HepG2 (cell line): ENCODE measurements at regions not wholly inside any gene's neighbourhood (a gene's known extent, or its start where the extent isn't known, plus 50 kb on each side); places are given as distances from the start of the nearest gene placed in this dataset.

Experiments used
- ARNT2 ChIP-seq: sonication (generic); formaldehyde crosslinking; IDR thresholded peaks from 2 replicates; pipeline ENCODE4 v1.8.0; 2022; ENCODE audit warnings: mild to moderate bottlenecking, low read depth, missing genetic modification reagents, moderate library complexity
- BORCS8-MEF2B ChIP-seq: sonication (generic); formaldehyde crosslinking; IDR thresholded peaks from 2 replicates; pipeline ENCODE4 v1.8.0; 2022; ENCODE audit warnings: mild to moderate bottlenecking, missing genetic modification reagents
- CBX1 ChIP-seq: IDR thresholded peaks from one replicate; pipeline ENCODE4 v1.6.1; 2016; ENCODE audit warnings: antibody characterized with exemption, low read depth
- GPBP1L1 ChIP-seq: sonication (generic); formaldehyde crosslinking; IDR thresholded peaks from 2 replicates; pipeline ENCODE4 v1.5.0; 2020; ENCODE audit warnings: mild to moderate bottlenecking, missing genetic modification reagents
- HNF1B ChIP-seq: sonication (generic); formaldehyde crosslinking; IDR thresholded peaks from 2 replicates; pipeline ENCODE4 v1.5.1; 2020; ENCODE audit warnings: mild to moderate bottlenecking, moderate library complexity, missing genetic modification reagents
- NCOA1 ChIP-seq: sonication (generic); formaldehyde crosslinking; IDR thresholded peaks from 2 replicates; pipeline ENCODE4 v1.9.0; 2021; ENCODE audit warnings: missing genetic modification reagents
- NFIB ChIP-seq: sonication (generic); formaldehyde crosslinking; IDR thresholded peaks from 2 replicates; pipeline ENCODE4 v1.9.0; 2021; ENCODE audit warnings: missing genetic modification reagents, mild to moderate bottlenecking, borderline replicate concordance
- NKX3-1 ChIP-seq: sonication (generic); formaldehyde crosslinking; IDR thresholded peaks from 2 replicates; pipeline ENCODE4 v1.5.0; 2020; ENCODE audit warnings: missing genetic modification reagents
- PAXIP1 ChIP-seq: sonication (generic); formaldehyde crosslinking; conservative IDR thresholded peaks from 2 replicates; pipeline ENCODE4 v1.4.0; 2020; ENCODE audit warnings: mild to moderate bottlenecking, missing genetic modification reagents, moderate library complexity
- REXO4 ChIP-seq: sonication (generic); formaldehyde crosslinking; IDR thresholded peaks from 2 replicates; pipeline ENCODE4 v1.8.0; 2022; ENCODE audit warnings: missing genetic modification reagents, mild to moderate bottlenecking, borderline replicate concordance
- RNF219 ChIP-seq: sonication (generic); formaldehyde crosslinking; IDR thresholded peaks from 2 replicates; pipeline ENCODE4 v1.5.0; 2020; ENCODE audit warnings: mild to moderate bottlenecking, missing genetic modification reagents
- RXRA ChIP-seq: sonication (generic); formaldehyde crosslinking; IDR thresholded peaks from 2 replicates; pipeline ENCODE4 v1.5.1; 2020; ENCODE audit warnings: missing genetic modification reagents
- TARDBP ChIP-seq: sonication (generic); formaldehyde crosslinking; IDR thresholded peaks from 2 replicates; pipeline ENCODE4 v1.8.0; 2022; ENCODE audit warnings: mild to moderate bottlenecking, missing genetic modification reagents
- TEAD3 ChIP-seq: optimal IDR thresholded peaks from 2 replicates; pipeline ENCODE3; 2016; ENCODE audit warnings: borderline replicate concordance
- ZBTB7A ChIP-seq: sonication (generic); formaldehyde crosslinking; IDR thresholded peaks from 2 replicates; pipeline ENCODE4 v1.8.0; 2022; ENCODE audit warnings: mild to moderate bottlenecking, missing genetic modification reagents
- ZFY ChIP-seq: sonication (generic); formaldehyde crosslinking; IDR thresholded peaks from 2 replicates; pipeline ENCODE4 v1.4.0; 2020; ENCODE audit warnings: missing genetic modification reagents
- ZNF24 ChIP-seq: fragments of 450-650 bp; IDR thresholded peaks from 2 replicates; pipeline ENCODE4 v1.6.1; 2017; ENCODE audit warnings: antibody characterized with exemption, mild to moderate bottlenecking
- ZNF558 ChIP-seq: sonication (generic); formaldehyde crosslinking; IDR thresholded peaks from 2 replicates; pipeline ENCODE4 v1.9.0; 2022; ENCODE audit warnings: mild to moderate bottlenecking, missing genetic modification reagents, borderline replicate concordance
- ZNF605 ChIP-seq: sonication (generic); formaldehyde crosslinking; IDR thresholded peaks from 2 replicates; pipeline ENCODE4 v1.8.0; 2022; ENCODE audit warnings: mild to moderate bottlenecking, missing genetic modification reagents
- ZNF777 ChIP-seq: sonication (generic); formaldehyde crosslinking; IDR thresholded peaks from 2 replicates; pipeline ENCODE4 v1.4.0; 2020; ENCODE audit warnings: missing genetic modification reagents

- TF ChIP-seq HNF1B (0 out of 2 replicates have a peak, but pooled peaks have one; percentile 65), RXRA (CRISPR knock-in tag) (peak; percentile 54), ZNF605 (peak; percentile 76), BORCS8-MEF2B (CRISPR knock-in tag) (peak; percentile 47; the same call in 1 of the 2 replicates), ARNT2 (no peak), CBX1 (no peak), PAXIP1 (no peak), NCOA1 (CRISPR knock-in tag) (no peak), ZNF24 (no peak), TARDBP (peak; percentile 83; the same call in 1 of the 2 replicates), RNF219 (no peak), ZNF777 (CRISPR knock-in tag) (peak; percentile 69), ZBTB7A (CRISPR knock-in tag) (peak; percentile 71; the same call in 1 of the 2 replicates), NFIB (CRISPR knock-in tag) (no peak), ZNF558 (CRISPR knock-in tag) (no peak), TEAD3 (CRISPR knock-in tag) (no peak), GPBP1L1 (no peak), REXO4 (CRISPR knock-in tag) (no peak), NKX3-1 (CRISPR knock-in tag) (no peak), ZFY (CRISPR knock-in tag) (peak; percentile 37; the same call in 1 of the 2 replicates)
Observed at GRCh38 chr2:131673400-131674173, 145.9 kb downstream of the CCDC74A start (continued).
